ENCODE measurements at regions not wholly inside any gene's neighbourhood (a gene's known extent, or its start where the extent isn't known, plus 50 kb on each side); places are given as distances from the start of the nearest gene placed in this dataset.

DNA sequence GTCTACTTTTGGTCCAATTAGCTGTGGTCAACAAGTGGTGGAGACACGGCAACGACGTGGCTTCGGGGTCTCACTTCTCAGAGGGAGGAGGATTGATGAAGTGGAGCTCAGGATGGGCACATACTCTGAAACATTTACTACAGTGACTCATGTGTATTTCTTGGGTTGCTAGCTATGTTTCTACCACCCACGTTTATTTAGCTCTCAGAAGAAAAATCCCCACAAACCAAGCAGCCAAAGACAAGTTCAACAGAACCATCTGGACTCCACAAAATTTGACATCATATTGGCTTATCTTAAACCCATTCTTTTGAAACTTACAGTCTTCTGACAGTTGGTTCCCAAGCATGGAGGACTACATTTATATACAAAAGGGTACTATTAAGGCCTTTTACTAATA lies 158.0 kb downstream of the CBLL2 start:
- no peaks in the 10 kb centered on the region for H3K9me3 ChIP-seq
- no peaks in the 10 kb centered on the region for H3K27me3 ChIP-seq
- H3K4me1 ChIP-seq, result no peaks in the 10 kb centered on the region
- WGBS, 2 donors, result 72 to 75% methylated on average over 5 of the region's 5 CpGs
- TF ChIP-seq POLR2A (IDR thresholded peaks at IDR 0.05), result no peak
- TF ChIP-seq, protein P1, sequence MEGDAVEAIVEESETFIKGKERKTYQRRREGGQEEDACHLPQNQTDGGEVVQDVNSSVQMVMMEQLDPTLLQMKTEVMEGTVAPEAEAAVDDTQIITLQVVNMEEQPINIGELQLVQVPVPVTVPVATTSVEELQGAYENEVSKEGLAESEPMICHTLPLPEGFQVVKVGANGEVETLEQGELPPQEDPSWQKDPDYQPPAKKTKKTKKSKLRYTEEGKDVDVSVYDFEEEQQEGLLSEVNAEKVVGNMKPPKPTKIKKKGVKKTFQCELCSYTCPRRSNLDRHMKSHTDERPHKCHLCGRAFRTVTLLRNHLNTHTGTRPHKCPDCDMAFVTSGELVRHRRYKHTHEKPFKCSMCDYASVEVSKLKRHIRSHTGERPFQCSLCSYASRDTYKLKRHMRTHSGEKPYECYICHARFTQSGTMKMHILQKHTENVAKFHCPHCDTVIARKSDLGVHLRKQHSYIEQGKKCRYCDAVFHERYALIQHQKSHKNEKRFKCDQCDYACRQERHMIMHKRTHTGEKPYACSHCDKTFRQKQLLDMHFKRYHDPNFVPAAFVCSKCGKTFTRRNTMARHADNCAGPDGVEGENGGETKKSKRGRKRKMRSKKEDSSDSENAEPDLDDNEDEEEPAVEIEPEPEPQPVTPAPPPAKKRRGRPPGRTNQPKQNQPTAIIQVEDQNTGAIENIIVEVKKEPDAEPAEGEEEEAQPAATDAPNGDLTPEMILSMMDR (IDR thresholded peaks at IDR 0.05), result no peak
- no peak overlapping the region for H3K4me3 ChIP-seq
- H3K27ac ChIP-seq, result no peak overlapping the region
- DNase-seq (no peak), ATAC-seq (no peak)
- intact Hi-C loops (cut with DNase I), result no loop called here
- no peaks in the 10 kb centered on the region for H3K36me3 ChIP-seq (replicated peaks in 1 of 2; ENCODE audit: insufficient read depth in 1 of 2, low read depth in 2 of 2)

DNA sequence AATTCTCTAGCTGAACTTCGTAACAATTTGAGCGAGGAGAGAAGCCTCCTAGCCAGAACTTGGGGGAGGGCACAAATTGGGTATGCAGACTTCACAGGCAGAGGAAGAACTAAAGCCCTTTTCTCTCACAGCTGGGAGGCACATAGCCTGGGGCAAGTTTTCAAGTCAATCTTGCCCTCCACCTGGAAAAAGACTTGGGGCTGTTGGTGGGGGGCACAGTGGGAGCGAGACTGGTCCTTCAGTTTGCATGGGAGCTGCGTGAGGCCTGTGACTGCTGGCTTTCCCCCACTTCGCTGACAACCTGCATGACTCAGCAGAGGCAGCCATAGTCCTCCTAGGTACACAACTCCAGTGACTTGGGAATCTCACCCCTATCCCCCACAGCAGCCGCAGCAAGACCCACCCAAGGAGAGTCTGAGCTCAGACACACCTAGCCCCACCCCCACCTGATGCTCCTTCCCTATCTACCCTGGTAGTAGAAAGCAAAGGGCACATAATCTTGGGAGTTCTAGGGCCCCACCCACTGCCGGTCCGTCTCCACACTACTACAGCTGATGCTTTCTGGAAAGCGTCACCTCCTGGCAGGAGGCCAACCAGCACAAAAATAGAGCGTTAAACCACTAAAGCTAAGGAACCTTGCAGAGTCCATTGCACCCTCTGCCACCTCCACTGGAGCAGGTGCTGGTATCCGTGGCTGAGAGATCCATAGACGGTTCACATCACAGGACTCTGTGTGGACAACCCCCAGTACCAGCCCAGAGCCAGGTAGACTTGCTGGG lies 160.8 kb downstream of the CBLL2 start:
- DNase-seq, result no peak
- Histone ChIP-seq H3K27ac (no peak overlapping the region), H3K27me3 (no peaks in the 10 kb centered on the region), H3K4me3 (no peak overlapping the region), H3K4me1 (no peaks in the 10 kb centered on the region), H3K9me3 (no peaks in the 10 kb centered on the region), H3K36me3 (replicated peaks in 1 of 2; ENCODE audit: insufficient read depth in 1 of 2, low read depth in 2 of 2) (no peaks in the 10 kb centered on the region)
- 62 to 63% methylated on average over 3 to 9 of the region's 12 CpGs for WGBS, 2 donors
- TF ChIP-seq, protein P1 (IDR thresholded peaks at IDR 0.05), result no peak
- no peak for TF ChIP-seq POLR2A (IDR thresholded peaks at IDR 0.05)
- intact Hi-C loops (cut with DNase I), result no loop called here
- no peak for ATAC-seq

DNA sequence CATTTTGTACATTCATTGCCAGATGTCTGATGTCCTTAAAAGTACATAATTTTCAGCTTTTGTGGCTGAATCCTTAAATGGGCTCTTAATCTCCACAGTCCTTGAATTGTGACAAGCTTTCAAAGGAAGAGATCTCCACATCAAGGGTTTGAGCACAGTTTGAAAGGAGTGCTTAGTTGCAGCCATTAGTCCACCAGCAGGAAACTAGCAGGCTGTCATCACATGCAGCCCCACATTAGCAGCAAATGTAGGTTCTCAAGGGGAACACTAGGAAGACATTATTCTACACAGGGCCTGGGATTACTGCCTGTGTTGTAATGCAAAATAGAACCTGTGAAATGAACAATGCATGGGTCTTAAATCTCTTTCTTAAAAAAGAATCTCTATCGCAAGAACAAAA lies 173.2 kb downstream of the CBLL2 start:
- no peaks in the 10 kb centered on the region for H3K36me3 ChIP-seq (replicated peaks in 1 of 2; ENCODE audit: insufficient read depth in 1 of 2, low read depth in 2 of 2)
- intact Hi-C loops (cut with DNase I), result no loop called here
- DNase-seq (no peak), ATAC-seq (no peak)
- no peaks in the 10 kb centered on the region for H3K4me1 ChIP-seq
- H3K27me3 ChIP-seq, result no peaks in the 10 kb centered on the region
- 86 to 88% methylated on average over 1 of the region's 1 CpG for WGBS, 2 donors
- H3K4me3 ChIP-seq, result no peak overlapping the region
- TF ChIP-seq, protein P1 (IDR thresholded peaks at IDR 0.05), result no peak
- TF ChIP-seq POLR2A (IDR thresholded peaks at IDR 0.05), result no peak
- H3K9me3 ChIP-seq, result no peaks in the 10 kb centered on the region
- no peak overlapping the region for H3K27ac ChIP-seq

DNA sequence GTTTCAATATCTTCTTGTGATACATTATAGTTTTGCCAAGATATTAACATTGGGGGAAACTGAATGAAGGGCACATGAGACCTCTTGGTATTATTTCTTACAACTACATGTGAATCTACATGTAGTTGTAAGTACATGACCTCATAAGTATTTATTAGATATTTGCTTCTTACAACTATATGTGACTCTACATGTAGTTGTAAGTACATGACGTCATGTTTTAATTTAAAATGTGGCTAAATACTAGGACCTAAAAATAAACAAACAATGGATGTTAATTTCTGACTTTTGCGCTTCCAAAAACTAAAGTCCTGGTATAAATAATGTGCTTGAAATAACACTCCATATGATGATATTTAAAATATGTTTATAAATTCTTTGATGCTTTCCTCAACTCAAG lies 190.2 kb downstream of the CBLL2 start:
- H3K36me3 ChIP-seq (replicated peaks in 1 of 2; ENCODE audit: insufficient read depth in 1 of 2, low read depth in 2 of 2), result no peaks in the 10 kb centered on the region
- no peaks in the 10 kb centered on the region for H3K4me1 ChIP-seq
- no peaks in the 10 kb centered on the region for H3K27me3 ChIP-seq
- intact Hi-C loops (cut with DNase I), result no loop called here
- ATAC-seq (no peak), DNase-seq (no peak)
- H3K4me3 ChIP-seq, result no peak overlapping the region
- TF ChIP-seq POLR2A (IDR thresholded peaks at IDR 0.05), result no peak
- TF ChIP-seq, protein P1 (IDR thresholded peaks at IDR 0.05), result no peak
- H3K27ac ChIP-seq, result no peak overlapping the region
- WGBS, 2 donors, result 64 to 75% methylated on average over 2 of the region's 2 CpGs
- H3K9me3 ChIP-seq, result no peaks in the 10 kb centered on the region

DNA sequence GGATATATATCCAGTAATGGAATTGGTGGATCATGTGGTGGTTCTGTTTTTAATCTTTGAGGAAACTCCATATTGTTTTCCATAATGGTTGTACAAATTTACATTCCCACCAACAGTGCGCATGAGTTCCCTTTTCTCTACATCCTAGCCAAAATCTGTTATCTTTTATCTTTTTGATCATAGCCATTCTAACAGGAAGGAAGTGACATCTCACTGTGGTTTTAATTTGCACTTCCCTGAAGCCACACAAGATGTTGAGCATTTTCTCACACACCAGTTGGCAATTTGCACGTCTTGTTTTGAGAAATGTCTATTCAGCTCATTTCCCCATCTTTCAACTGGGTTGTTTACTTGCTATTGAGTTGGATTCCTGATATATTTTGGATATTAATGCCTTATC lies 194.9 kb downstream of the CBLL2 start:
- no peak overlapping the region for H3K4me3 ChIP-seq
- no peak for ATAC-seq
- H3K9me3 ChIP-seq, result no peaks in the 10 kb centered on the region
- H3K36me3 ChIP-seq (replicated peaks in 1 of 2; ENCODE audit: insufficient read depth in 1 of 2, low read depth in 2 of 2), result no peaks in the 10 kb centered on the region
- no peaks in the 10 kb centered on the region for H3K27me3 ChIP-seq
- DNase-seq, result no peak
- intact Hi-C loops (cut with DNase I), result no loop called here
- no peak for TF ChIP-seq POLR2A (IDR thresholded peaks at IDR 0.05)
- TF ChIP-seq, protein P1 (IDR thresholded peaks at IDR 0.05), result no peak
- no peaks in the 10 kb centered on the region for H3K4me1 ChIP-seq
- no peak overlapping the region for H3K27ac ChIP-seq
- WGBS, 2 donors, result 49 to 63% methylated on average over 2 of the region's 2 CpGs

All from body of pancreas (tissue), 4 donors.